ENCODE measurements at regions not wholly inside any gene's neighbourhood (a gene's known extent, or its start where the extent isn't known, plus 50 kb on each side); places are given as distances from the start of the nearest gene placed in this dataset.
"Not testable (repeated sequence)": the region's sequence is repeated elsewhere in the genome, so short reads cannot be mapped to it uniquely, and the experiment has no call there.

DNA sequence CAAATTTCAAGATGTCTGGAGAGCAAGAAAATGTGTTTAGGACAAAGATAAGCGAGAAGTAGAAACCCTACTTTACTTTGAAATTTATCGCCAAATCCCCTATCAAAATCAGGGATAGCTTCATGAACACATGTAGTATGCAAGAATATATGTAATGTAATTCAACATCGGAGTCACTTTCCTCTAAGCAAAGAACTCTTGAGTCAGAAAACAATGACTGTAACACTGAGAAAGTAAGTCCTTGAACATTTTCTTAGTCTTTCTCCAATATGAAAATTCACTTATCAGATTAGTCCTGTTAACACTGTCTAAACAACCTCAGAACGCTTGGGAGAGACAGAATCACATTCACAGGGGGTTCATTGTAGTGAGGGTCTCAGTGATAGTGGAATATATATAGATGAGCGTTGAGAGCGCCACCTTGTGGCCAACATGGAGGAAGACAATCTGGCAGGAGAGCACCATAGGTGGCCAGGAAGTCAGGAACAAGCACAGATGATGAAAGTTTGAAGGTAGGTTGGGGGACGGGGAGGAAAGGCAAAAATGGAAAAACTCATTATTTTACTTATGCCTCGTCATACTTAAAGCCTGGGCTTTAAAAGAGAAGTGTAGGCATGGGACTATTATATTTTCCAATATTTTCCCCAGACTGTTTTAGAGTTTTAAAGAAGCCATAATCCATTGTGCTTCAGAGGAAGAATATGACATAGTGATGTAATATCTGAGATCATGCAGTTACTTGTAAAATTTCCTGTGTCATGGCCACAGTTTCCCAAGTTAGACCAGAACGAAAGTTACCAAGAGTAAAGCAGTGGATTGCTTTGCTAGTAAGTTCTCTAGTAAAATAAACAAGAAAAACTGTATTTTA, 115.5 kb upstream of the GNAI1 start:
- no peak for ATAC-seq (ENCODE audit: low FRiP score)
- no peak for DNase-seq (ENCODE audit: low spot score)
- TF ChIP-seq, protein P1, sequence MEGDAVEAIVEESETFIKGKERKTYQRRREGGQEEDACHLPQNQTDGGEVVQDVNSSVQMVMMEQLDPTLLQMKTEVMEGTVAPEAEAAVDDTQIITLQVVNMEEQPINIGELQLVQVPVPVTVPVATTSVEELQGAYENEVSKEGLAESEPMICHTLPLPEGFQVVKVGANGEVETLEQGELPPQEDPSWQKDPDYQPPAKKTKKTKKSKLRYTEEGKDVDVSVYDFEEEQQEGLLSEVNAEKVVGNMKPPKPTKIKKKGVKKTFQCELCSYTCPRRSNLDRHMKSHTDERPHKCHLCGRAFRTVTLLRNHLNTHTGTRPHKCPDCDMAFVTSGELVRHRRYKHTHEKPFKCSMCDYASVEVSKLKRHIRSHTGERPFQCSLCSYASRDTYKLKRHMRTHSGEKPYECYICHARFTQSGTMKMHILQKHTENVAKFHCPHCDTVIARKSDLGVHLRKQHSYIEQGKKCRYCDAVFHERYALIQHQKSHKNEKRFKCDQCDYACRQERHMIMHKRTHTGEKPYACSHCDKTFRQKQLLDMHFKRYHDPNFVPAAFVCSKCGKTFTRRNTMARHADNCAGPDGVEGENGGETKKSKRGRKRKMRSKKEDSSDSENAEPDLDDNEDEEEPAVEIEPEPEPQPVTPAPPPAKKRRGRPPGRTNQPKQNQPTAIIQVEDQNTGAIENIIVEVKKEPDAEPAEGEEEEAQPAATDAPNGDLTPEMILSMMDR (IDR thresholded peaks at IDR 0.05) = no peak

DNA sequence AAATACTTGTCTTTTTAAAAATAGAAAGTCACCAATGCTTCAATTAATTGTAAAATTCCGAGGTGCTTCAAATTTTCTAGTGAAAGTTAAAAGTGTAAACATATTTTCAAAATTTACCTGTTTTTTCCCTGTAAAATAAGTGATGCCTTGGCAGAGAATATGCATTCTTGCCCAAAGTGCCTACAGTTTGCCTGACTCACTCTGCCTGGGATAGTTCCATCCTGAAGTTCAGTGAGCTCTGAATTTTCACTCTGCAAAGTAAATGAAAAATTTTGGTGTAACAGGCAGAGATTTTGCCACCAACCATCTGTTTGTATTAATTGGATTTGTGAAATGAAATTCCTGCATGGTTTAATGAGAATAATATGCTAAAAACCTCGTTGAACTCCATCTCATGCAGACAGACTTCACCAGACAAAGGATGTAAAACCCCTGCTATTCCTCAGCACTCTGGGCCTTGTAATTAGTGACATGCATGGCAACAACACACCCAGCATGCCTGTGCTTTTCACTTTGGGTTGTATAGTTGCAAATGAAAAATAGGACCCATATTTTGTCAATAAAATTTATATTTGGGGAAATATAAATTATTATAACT, 117.4 kb upstream of the GNAI1 start:
- TF ChIP-seq, protein P1 (IDR thresholded peaks at IDR 0.05) = no peak
- no peak for DNase-seq (ENCODE audit: low spot score)
- no peak for ATAC-seq (ENCODE audit: low FRiP score)

DNA sequence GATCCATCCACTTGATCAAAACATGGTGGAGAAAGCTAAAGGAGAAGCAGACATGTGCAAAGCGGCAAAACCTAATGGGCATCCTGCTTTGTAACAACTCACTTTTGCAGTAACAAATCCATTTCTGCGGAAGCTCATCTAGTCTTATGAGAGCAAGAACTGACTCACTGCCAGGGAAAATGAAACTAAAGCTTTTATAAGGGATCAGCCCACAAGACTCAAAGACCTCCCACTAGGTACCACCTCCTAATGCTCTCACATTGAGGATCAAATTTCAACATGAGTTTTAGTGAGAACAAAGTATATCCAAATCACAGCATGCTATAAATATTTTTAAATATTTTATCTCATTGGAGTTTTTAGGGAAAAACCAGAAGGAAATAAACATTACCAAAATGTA, 120.1 kb upstream of the GNAI1 start:
- DNase-seq (ENCODE audit: low spot score) (no peak), ATAC-seq (ENCODE audit: low FRiP score) (no peak)
- TF ChIP-seq, protein P1 (IDR thresholded peaks at IDR 0.05) = no peak

- ATAC-seq (ENCODE audit: low FRiP score) = no peak
- TF ChIP-seq, protein P1 (IDR thresholded peaks at IDR 0.05) = no peak
- no peak for DNase-seq (ENCODE audit: low spot score)
These were observed 126.6 kb upstream of the GNAI1 start for GRCh38 chr7:80008039-80008438.

DNA sequence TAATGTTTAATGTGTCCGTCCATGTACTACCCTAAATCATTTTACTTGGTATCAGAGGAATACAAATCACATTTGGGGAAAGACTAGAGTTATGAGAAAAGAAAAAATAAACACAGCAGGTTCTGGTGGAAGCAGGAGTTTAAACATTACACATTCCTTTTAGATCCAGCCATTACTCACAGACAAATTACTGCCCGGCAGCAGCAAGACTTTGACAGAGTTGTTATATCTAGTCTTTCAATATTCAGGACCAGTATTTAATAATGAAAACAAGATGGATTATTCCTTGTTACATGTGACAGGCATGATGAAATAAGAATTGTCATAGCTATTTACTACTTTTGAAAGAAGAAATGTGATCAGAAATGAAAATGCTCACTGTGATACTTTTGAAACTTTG, 131.8 kb upstream of the GNAI1 start:
- DNase-seq (ENCODE audit: low spot score) (no peak), ATAC-seq (ENCODE audit: low FRiP score) (no peak)
- TF ChIP-seq, protein P1 (IDR thresholded peaks at IDR 0.05) = no peak

GRCh38 chr7:79998363-79998762, 136.3 kb upstream of the GNAI1 start:
- DNase-seq (ENCODE audit: low spot score) (no peak), ATAC-seq (ENCODE audit: low FRiP score) (no peak)
- TF ChIP-seq, protein P1 (IDR thresholded peaks at IDR 0.05) = no peak

DNA sequence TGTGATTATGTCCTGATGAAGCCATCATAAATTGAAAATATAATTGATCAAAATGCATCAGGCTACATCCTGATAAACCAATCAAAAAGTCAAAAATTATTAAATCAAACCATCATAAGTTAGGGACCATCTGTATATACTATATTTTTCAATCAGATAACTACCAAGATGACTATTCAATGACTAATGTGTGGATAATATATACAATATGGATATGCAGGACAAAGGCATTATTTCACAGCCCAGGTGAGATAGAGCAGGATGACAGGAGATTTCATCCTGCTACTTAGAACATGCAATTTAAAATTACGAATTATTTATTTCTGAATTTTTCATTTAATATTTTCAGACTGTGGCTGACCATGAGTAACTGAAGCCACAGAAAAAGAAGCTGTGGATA, 137.3 kb upstream of the GNAI1 start:
- ATAC-seq (ENCODE audit: low FRiP score) (no peak), DNase-seq (ENCODE audit: low spot score) (no peak)
- TF ChIP-seq, protein P1 (IDR thresholded peaks at IDR 0.05) = no peak

GRCh38 chr7:79995741-79996140, 138.9 kb upstream of the GNAI1 start:
- not testable (repeated sequence) for ATAC-seq (ENCODE audit: low FRiP score); DNase-seq (ENCODE audit: low spot score)

All from omental fat pad (tissue), 3 donors.